Transverse colon (tissue), 4 donors: ENCODE measurements at regions not wholly inside any gene's neighbourhood (a gene's known extent, or its start where the extent isn't known, plus 50 kb on each side); places are given as distances from the start of the nearest gene placed in this dataset.
"Not testable (repeated sequence)": the region's sequence is repeated elsewhere in the genome, so short reads cannot be mapped to it uniquely, and the experiment has no call there.

Experiments used
- DNase-seq: peaks from one replicate; pipeline ENCODE4 v3.0.0-alpha.2; 2019
- H3K27ac ChIP-seq, 4 donors: fragments of 200-600 bp; sonication (generic); 2 replicates each; pipeline ENCODE4 v1.5.1; 2016 to 2018; ENCODE audit warnings: inconsistent platforms in 4 of 4
- H3K27me3 ChIP-seq: fragments of 200-600 bp; sonication (generic); 2 replicates; pipeline ENCODE4 v1.5.1; 2017; ENCODE audit warnings: inconsistent platforms
- H3K36me3 ChIP-seq, 4 donors: fragments of 200-600 bp; sonication (generic); 2 replicates each; pipeline ENCODE4 v1.5.1; 2017 to 2019; ENCODE audit warnings: inconsistent platforms in 4 of 4
- H3K4me1 ChIP-seq, 4 donors: fragments of 200-600 bp; sonication (generic); 2 replicates each; pipeline ENCODE4 v1.5.1; 2017 to 2020; ENCODE audit warnings: inconsistent platforms in 4 of 4
- H3K4me3 ChIP-seq, 4 donors: fragments of 200-600 bp; sonication (generic); 1 replicate in 1 of 4; 2 replicates in 3 of 4; pipeline versions ENCODE4 v1.5.1 to v1.6.1; 2017 to 2019; ENCODE audit warnings: inconsistent platforms in 4 of 4
- H3K9me3 ChIP-seq, 2 donors: fragments of 200-600 bp; sonication (generic); 2 replicates each; pipeline ENCODE4 v1.5.1; 2017 to 2019; ENCODE audit warnings: inconsistent platforms in 2 of 2
- EP300 ChIP-seq: sonication (generic); formaldehyde crosslinking; IDR thresholded peaks from one replicate; pipeline ENCODE4 v1.6.1; 2017; ENCODE audit warnings: antibody characterized with exemption, low read depth
- POLR2A ChIP-seq: fragments of 450-650 bp; IDR thresholded peaks from one replicate; pipeline ENCODE4 v1.6.1; 2016; ENCODE audit warnings: antibody characterized with exemption, mild to moderate bottlenecking, moderate library complexity
- POLR2AphosphoS5 ChIP-seq, 3 donors: sonication (generic); formaldehyde crosslinking; IDR thresholded peaks; one replicate each; pipeline ENCODE4 v1.6.1; 2016; ENCODE audit warnings: antibody characterized with exemption in 3 of 3
- WGBS, 2 donors: methylation state at CpG; one replicate each; pipeline ENCODE4 v1.1.5; 2018; ENCODE audit warnings: low coverage in 1 of 2; 5-methylcytosine and 5-hydroxymethylcytosine counted together
- in situ Hi-C, 4 donors: fragments of 200-750 bp; cut with MboI; loops; one replicate each; pipeline versions ENCODE4 v1.15.0 to v1.15.1; 2017; ENCODE audit warnings: low sequenced_read_pairs in 3 of 4, low pct_ligation_motif_present in 1 of 4, low pct_unique_long_range_greater_than_20kb in 1 of 4
- intact Hi-C: fragments of 100-400 bp; cut with DNase I; formaldehyde crosslinking; loops from one replicate; pipeline ENCODE4 v1.15.1; 2023; ENCODE audit warnings: low total_unique reads
- TF ChIP-seq, protein P1 (sequence below), 5 experiments: fragments of 200-600 bp in 3 of 5; fragments of 450-650 bp in 2 of 5; sonication (generic) in 3 of 5; IDR thresholded peaks; 1 replicate in 2 of 5; 2 replicates in 3 of 5; pipeline ENCODE4 v1.5.1; 2016 to 2017; ENCODE audit warnings: antibody characterized with exemption in 5 of 5, inconsistent platforms in 3 of 5, mild to moderate bottlenecking in 2 of 5, moderate library complexity in 1 of 5

DNA sequence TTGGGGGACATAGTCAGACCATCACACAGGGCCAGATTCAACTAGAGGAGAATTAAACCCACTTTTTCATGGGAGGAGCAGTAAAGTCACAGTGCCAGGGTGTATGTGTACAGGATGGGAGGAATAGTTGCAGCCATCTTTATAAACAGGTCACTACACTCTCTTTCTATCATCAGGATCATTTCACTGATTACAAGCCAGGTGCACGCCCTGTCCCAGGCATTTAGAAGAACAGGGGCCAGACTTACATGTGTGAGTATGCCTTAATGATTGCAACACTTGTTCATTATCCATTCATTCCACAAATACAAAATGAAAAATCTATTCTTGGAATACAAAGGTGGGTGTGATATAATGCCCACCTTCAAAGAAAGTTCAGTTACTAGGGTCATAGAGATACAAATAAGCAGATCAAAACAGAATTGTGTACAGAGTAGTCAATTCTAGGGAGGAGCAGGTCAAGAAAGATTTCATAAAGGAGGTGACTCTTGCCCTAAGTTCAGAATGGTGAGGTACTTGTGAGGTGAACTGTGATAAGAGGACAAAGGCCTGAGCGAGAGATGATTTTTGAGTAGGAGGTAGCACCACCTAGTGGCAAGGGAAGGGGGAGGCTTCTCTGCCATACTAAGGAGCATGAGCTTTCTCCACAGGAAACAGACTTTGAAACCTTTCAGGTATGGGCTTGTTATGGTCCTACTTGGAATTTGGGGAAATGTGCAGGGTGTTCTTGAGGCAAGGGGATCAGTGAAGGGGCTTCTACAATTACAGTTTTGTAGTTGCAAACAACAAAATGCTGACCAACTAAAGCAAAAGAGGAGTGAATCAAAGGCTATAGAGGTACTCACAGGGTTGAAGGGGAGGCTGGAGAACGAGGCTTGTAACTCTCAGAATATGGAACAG is 156.3 kb downstream of the SUCLG1 start:
- Histone ChIP-seq H3K27ac (no peak overlapping the region), H3K36me3 (no peaks in the 10 kb centered on the region), H3K4me1 (no peaks in the 10 kb centered on the region), H3K27me3 (no peaks in the 10 kb centered on the region), H3K4me3 (no peak overlapping the region), H3K9me3 (no peaks in the 10 kb centered on the region)
- TF ChIP-seq EP300 (no peak), POLR2A (no peak), POLR2AphosphoS5 (IDR thresholded peaks at IDR 0.05) (no peak)
- TF ChIP-seq, protein P1, sequence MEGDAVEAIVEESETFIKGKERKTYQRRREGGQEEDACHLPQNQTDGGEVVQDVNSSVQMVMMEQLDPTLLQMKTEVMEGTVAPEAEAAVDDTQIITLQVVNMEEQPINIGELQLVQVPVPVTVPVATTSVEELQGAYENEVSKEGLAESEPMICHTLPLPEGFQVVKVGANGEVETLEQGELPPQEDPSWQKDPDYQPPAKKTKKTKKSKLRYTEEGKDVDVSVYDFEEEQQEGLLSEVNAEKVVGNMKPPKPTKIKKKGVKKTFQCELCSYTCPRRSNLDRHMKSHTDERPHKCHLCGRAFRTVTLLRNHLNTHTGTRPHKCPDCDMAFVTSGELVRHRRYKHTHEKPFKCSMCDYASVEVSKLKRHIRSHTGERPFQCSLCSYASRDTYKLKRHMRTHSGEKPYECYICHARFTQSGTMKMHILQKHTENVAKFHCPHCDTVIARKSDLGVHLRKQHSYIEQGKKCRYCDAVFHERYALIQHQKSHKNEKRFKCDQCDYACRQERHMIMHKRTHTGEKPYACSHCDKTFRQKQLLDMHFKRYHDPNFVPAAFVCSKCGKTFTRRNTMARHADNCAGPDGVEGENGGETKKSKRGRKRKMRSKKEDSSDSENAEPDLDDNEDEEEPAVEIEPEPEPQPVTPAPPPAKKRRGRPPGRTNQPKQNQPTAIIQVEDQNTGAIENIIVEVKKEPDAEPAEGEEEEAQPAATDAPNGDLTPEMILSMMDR (IDR thresholded peaks at IDR 0.05), result peak; percentile 60 to 82 (median 77)
- 36 to 41% methylated on average over 1 to 3 of the region's 3 CpGs for WGBS, 2 donors
- intact Hi-C loops, result no loop called here
- in situ Hi-C loops, result loop anchor here in 2 of 4 donors (25.0 kb wide), 1 partner anchor 290 kb away; no protein-coding TSS in a partner anchor
- DNase-seq, result peak; percentile 58

DNA sequence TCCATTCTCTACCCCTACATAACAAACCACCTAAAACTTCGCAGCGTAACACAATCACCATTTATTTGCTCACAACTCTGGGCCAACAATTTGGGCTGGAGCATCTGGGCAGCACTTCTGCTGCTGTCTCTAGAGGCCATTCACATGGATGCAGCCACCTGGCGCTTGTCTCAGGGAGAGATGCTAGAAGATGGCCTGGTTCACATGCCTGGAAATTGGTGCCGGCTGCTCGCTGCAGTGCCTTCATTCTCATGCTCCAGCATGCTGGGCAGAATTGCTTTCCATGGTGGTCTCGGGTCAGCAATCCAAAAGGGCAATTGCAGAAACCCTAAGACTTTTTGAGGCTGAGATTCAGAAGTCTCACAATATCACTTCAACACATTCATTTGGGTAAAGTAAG is 157.4 kb downstream of the SUCLG1 start:
- 91 to 96% methylated on average over 3 to 6 of the region's 6 CpGs for WGBS, 2 donors
- H3K4me3 ChIP-seq, result no peak overlapping the region
- H3K27ac ChIP-seq, result no peak overlapping the region
- no peaks in the 10 kb centered on the region for H3K9me3 ChIP-seq
- intact Hi-C loops (no loop called here), in situ Hi-C loops (loop anchor here in 2 of 4 donors (25.0 kb wide), 1 partner anchor 289 kb away; no protein-coding TSS in a partner anchor)
- H3K4me1 ChIP-seq, result peaks cover 0 to 3% (median under 1%) of the 10 kb centered on the region in 4 donors
- no peaks in the 10 kb centered on the region for H3K36me3 ChIP-seq
- no peak for DNase-seq
- H3K27me3 ChIP-seq, result no peaks in the 10 kb centered on the region
- no peak for TF ChIP-seq POLR2A
- TF ChIP-seq POLR2AphosphoS5 (IDR thresholded peaks at IDR 0.05), result no peak
- TF ChIP-seq, protein P1 (IDR thresholded peaks at IDR 0.05), result no peak
- no peak for TF ChIP-seq EP300

DNA sequence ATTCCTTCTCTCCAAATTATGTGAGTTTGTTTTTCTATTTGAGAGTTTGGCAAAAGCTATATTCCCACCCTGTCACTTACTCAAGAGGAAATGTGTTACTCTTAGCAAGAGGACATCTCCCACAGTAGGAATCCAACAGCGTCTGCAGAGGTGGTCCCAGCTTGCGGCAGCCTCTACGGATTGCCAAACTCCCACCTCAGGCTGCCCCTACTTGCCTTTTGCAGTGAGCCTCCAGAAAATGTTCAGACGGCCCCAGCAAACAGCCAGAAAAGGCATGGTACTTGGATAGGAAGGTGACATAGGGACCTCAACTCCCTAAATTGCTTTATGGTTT is 158.4 kb downstream of the SUCLG1 start:
- TF ChIP-seq POLR2A (no peak), POLR2AphosphoS5 (IDR thresholded peaks at IDR 0.05) (no peak), EP300 (no peak)
- TF ChIP-seq, protein P1 (IDR thresholded peaks at IDR 0.05), result no peak
- in situ Hi-C loops (loop anchor here in 2 of 4 donors (25.0 kb wide), 1 partner anchor 288 kb away; no protein-coding TSS in a partner anchor), intact Hi-C loops (no loop called here)
- Histone ChIP-seq H3K36me3 (no peaks in the 10 kb centered on the region), H3K4me3 (no peak overlapping the region), H3K9me3 (no peaks in the 10 kb centered on the region), H3K27me3 (no peaks in the 10 kb centered on the region), H3K4me1 (peaks cover 0 to 9% (median 1%) of the 10 kb centered on the region in 4 donors), H3K27ac (no peak overlapping the region)
- WGBS, 2 donors, result 89% methylated on average over 4 of the region's 4 CpGs; no CpG with 5 or more reads in 1 of the 2 donors
- DNase-seq, result no peak

DNA sequence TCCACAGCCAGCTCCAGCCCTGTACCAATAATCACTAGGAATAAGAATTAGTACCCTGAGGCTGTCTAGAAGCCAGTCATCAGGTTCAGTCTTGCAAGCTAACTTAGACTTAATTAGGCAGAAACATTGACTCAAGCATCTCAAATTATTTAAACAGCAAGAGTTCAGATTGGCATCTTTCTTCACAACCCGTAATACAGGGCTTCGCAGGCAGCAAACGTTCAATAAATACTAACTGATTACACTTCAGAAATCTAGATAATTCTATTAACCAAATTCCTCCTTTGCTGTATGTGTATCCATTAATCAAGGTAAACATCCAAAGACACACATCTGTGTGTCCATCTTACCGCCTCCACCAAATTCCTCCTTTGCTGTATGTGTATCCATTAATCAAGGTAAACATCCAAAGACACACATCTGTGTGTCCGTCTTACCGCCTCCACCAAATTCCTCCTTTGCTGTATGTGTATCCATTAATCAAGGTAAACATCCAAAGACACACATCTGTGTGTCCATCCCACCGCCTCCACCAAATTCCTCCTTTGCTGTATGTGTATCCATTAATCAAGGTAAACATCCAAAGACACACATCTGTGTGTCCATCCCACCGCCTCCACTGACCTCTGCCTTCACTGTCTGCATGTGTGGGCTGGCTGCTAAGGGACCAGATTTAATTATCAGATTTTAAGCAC is 158.9 kb downstream of the SUCLG1 start:
- intact Hi-C loops, DNase-seq, H3K27me3 ChIP-seq, H3K4me1 ChIP-seq, H3K27ac ChIP-seq, H3K36me3 ChIP-seq, H3K4me3 ChIP-seq, H3K9me3 ChIP-seq: not testable (repeated sequence)
- in situ Hi-C loops, result loop anchor here in 2 of 4 donors (25.0 kb wide), 1 partner anchor 288 kb away; no protein-coding TSS in a partner anchor
- 73 to 81% methylated on average over 5 to 8 of the region's 8 CpGs for WGBS, 2 donors
